Pancreas (tissue), 10 donors: ENCODE measurements at regions not wholly inside any gene's neighbourhood (a gene's known extent, or its start where the extent isn't known, plus 50 kb on each side); places are given as distances from the start of the nearest gene placed in this dataset.

Experiments used
- ATAC-seq, 4 donors: fragments of 200-7000 bp; cut with Tn5 transposase; one replicate each; pipeline versions ENCODE4 v1.8.0 to v1.9.1; 2020; ENCODE audit warnings: mild to moderate bottlenecking in 4 of 4, moderate library complexity in 4 of 4
- DNase-seq, 6 donors: peaks; one replicate each; pipeline ENCODE4 v3.0.0-alpha.2; 2020
- FAIRE-seq: peaks from 2 replicates; lab custom pipeline; 2012; peaks lifted over from hg19 to GRCh38; lab: Jason Lieb, UNC
- H3K27ac ChIP-seq, 4 donors: fragments of 200-600 bp; sonication (generic); 1 replicate in 3 of 4; 2 replicates in 1 of 4; pipeline versions ENCODE4 v1.5.0 to v1.8.0; 2020
- H3K27me3 ChIP-seq, 4 donors: fragments of 200-600 bp; one replicate each; pipeline ENCODE4 v1.8.0; 2021
- H3K36me3 ChIP-seq, 3 donors: fragments of 200-600 bp; sonication (generic) in 1 of 3; one replicate each; pipeline versions ENCODE4 v1.5.0 to v1.8.0; 2020 to 2021
- H3K4me1 ChIP-seq, 3 donors: fragments of 200-600 bp; one replicate each; pipeline ENCODE4 v1.8.0; 2021
- H3K4me3 ChIP-seq, 4 donors: fragments of 200-600 bp; sonication (generic) in 2 of 4; one replicate each; pipeline versions ENCODE4 v1.5.0 to v1.8.0; 2020 to 2021
- H3K9me3 ChIP-seq, 4 donors: fragments of 200-600 bp; one replicate each; pipeline ENCODE4 v1.8.0; 2021
- WGBS, 2 donors: extraction: QIAGEN DNeasy Blood & Tissue Kit; methylation state at CpG; one replicate each; pipeline ENCODE4 v1.1.7; 2013; 5-methylcytosine and 5-hydroxymethylcytosine counted together
- intact Hi-C, 3 donors: fragments of 100-400 bp; cut with DNase I; formaldehyde crosslinking; loops; one replicate each; pipeline versions ENCODE4 v1.11.1 to v1.14.2; 2022
- TF ChIP-seq, protein P1 (sequence below), 4 donors: fragments of 200-600 bp; sonication (generic) in 3 of 4; IDR thresholded peaks; one replicate each; pipeline versions ENCODE4 v1.5.0 to v1.8.0; 2021; ENCODE audit warnings: antibody characterized with exemption in 4 of 4
- donor health status: healthy with polysubstance abuse.
- donor health status: DM: no; HTN: no; CAD: no; lungs with moderate emphysema.
- donor health status: DM: no; HTN: no; CAD: no.
- donor health status: control.
- donor health status: control.
- donor health status: Bipolar disorder and iron deficiency.
- donor health status: DM: yes; HTN: yes; CAD: no.
- donor health status: DM: no; HTN: no; CAD: no.
- donor health status: DM: no; HTN: no; CAD: no.
- donor health status: DM: yes; HTN: yes; CAD: no.

DNA sequence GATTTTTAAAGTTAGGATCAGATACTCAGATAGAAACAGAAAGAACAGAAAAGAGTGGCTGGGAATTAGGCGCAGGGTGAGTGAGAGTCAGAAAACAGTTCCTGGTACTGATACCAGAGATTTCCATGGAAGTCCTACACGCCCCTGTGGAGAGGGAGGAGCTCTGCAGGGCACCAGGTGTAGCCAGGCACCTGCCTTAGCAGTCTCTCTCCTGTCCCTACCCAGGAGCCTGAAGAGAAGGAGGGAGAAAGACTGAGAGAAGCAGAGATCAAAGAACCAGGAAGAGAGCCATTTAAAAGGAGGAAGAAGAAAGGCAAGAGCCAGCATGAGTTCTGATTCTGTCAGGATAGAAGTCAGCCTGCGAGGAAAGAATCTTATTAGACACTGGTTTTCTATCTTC is 65.0 kb downstream of the CBLN1 start:
- H3K27ac ChIP-seq, result no peak overlapping the region
- H3K4me3 ChIP-seq, result no peak overlapping the region
- ATAC-seq (peak in 2 of 4 donors; percentile 51 to 63), DNase-seq (no peak), FAIRE-seq (no peak)
- intact Hi-C loops, result no loop called here
- TF ChIP-seq, protein P1, sequence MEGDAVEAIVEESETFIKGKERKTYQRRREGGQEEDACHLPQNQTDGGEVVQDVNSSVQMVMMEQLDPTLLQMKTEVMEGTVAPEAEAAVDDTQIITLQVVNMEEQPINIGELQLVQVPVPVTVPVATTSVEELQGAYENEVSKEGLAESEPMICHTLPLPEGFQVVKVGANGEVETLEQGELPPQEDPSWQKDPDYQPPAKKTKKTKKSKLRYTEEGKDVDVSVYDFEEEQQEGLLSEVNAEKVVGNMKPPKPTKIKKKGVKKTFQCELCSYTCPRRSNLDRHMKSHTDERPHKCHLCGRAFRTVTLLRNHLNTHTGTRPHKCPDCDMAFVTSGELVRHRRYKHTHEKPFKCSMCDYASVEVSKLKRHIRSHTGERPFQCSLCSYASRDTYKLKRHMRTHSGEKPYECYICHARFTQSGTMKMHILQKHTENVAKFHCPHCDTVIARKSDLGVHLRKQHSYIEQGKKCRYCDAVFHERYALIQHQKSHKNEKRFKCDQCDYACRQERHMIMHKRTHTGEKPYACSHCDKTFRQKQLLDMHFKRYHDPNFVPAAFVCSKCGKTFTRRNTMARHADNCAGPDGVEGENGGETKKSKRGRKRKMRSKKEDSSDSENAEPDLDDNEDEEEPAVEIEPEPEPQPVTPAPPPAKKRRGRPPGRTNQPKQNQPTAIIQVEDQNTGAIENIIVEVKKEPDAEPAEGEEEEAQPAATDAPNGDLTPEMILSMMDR (IDR thresholded peaks at IDR 0.05), result no peak
- H3K9me3 ChIP-seq, result no peaks in the 10 kb centered on the region
- H3K36me3 ChIP-seq, result no peaks in the 10 kb centered on the region
- 10 to 14% methylated on average over 3 of the region's 3 CpGs for WGBS, 2 donors
- H3K27me3 ChIP-seq, result no peaks in the 10 kb centered on the region
- H3K4me1 ChIP-seq, result no peaks in the 10 kb centered on the region

DNA sequence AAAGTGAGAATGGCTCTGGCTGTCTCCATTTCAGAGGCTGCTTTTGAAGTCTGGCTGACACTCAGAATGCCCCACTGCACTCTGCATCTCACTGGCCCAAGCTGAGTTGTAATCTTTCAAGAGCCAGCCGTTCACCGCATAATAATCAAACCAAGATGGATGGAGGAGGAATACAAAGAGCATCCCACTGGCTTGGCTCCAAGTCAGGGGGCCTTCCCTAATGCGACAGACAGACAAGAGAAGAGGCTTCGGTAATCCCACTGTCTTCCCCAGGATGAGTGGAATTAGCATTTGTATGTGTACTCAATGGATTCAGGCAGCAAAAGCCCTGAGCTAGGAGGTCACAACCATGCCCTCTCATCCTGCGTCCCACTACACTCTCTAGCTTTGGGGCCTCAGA is 68.0 kb downstream of the CBLN1 start:
- intact Hi-C loops, result no loop called here
- H3K27me3 ChIP-seq, result no peaks in the 10 kb centered on the region
- TF ChIP-seq, protein P1 (IDR thresholded peaks at IDR 0.05), result no peak
- no peak overlapping the region for H3K4me3 ChIP-seq
- ATAC-seq (no peak), DNase-seq (no peak), FAIRE-seq (no peak)
- no peak overlapping the region for H3K27ac ChIP-seq
- H3K9me3 ChIP-seq, result no peaks in the 10 kb centered on the region
- H3K4me1 ChIP-seq, result no peaks in the 10 kb centered on the region
- 48 to 50% methylated on average over 5 of the region's 5 CpGs for WGBS, 2 donors
- H3K36me3 ChIP-seq, result no peaks in the 10 kb centered on the region

DNA sequence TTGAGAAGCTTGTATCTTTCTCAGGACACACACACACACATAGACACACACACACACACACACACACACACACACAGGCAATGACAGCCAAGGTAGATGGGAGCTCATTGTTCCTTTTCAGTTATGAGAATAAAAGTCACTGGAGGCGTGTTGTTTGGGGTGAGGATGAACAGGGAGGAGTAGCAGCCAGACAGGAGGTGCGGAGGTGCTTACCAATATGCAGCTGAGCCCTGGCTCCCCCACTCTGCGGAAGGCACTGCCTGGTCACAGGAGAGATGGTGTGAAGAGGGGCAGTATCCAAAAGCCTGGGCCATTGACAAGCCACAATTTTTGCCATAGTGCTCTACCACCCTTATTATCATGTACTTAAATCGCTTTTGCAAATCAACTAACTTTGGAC is 77.4 kb downstream of the CBLN1 start:
- ATAC-seq, result no peak
- H3K9me3 ChIP-seq, result no peaks in the 10 kb centered on the region
- TF ChIP-seq, protein P1 (IDR thresholded peaks at IDR 0.05), result no peak
- no peaks in the 10 kb centered on the region for H3K27me3 ChIP-seq
- no peak for FAIRE-seq
- WGBS, 2 donors, result 75 to 78% methylated on average over 4 of the region's 4 CpGs
- intact Hi-C loops, result no loop called here
- DNase-seq, result no peak
- H3K27ac ChIP-seq, result no peak overlapping the region
- no peaks in the 10 kb centered on the region for H3K4me1 ChIP-seq
- no peak overlapping the region for H3K4me3 ChIP-seq
- H3K36me3 ChIP-seq, result no peaks in the 10 kb centered on the region

DNA sequence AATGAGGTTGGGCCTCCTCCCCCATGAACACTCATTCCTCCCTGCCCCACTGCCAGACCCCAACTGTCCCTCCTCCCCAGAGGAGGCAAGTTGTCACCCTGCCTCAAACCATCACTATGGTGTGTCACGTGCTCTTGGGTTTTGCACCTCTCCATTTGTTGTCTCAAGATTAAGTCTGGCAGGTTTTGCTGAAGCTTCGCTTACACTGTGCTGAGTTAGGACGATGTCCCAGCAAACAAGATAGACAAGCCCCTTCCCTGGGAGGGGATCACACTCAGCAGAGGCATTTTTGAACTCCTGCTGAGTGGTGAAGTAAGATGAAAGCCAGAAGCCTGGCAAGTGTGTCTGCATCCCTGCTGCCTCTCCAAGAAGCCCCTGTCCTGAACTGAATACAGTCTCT is 78.3 kb downstream of the CBLN1 start:
- H3K27me3 ChIP-seq, result no peaks in the 10 kb centered on the region
- no peak overlapping the region for H3K4me3 ChIP-seq
- WGBS, 2 donors, result 26 to 30% methylated on average over 3 of the region's 3 CpGs
- no peaks in the 10 kb centered on the region for H3K9me3 ChIP-seq
- H3K4me1 ChIP-seq, result no peaks in the 10 kb centered on the region
- intact Hi-C loops, result no loop called here
- DNase-seq (no peak), ATAC-seq (no peak), FAIRE-seq (no peak)
- no peak overlapping the region for H3K27ac ChIP-seq
- TF ChIP-seq, protein P1 (IDR thresholded peaks at IDR 0.05), result no peak
- no peaks in the 10 kb centered on the region for H3K36me3 ChIP-seq

DNA sequence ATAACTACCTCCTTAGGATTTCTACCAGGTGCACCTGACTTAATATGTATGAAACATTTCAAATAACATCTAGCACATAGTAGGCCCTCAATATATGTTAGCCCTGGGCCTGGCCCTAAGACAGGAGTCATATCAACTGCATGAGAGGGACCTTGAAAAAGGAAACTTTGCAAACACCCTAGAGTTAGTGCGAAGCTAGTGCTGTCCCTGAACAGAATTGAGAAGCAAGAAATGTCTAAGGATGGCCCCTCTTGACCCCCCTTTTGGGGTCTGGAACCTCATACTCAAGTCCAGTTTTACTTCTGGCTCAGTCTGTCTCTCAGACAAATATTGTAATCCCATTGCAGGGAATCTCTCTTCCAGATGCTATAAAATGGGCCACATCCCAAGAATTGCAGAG is 80.5 kb downstream of the CBLN1 start:
- Histone ChIP-seq H3K27me3 (no peaks in the 10 kb centered on the region), H3K4me1 (no peaks in the 10 kb centered on the region), H3K27ac (no peak overlapping the region), H3K9me3 (no peaks in the 10 kb centered on the region), H3K36me3 (no peaks in the 10 kb centered on the region), H3K4me3 (no peak overlapping the region)
- intact Hi-C loops, result no loop called here
- DNase-seq, result no peak
- TF ChIP-seq, protein P1 (IDR thresholded peaks at IDR 0.05), result no peak
- WGBS, 2 donors, result 72 to 78% methylated on average over 1 of the region's 1 CpG
- no peak for ATAC-seq
- no peak for FAIRE-seq
